ENCODE measurements at regions not wholly inside any gene's neighbourhood (a gene's known extent, or its start where the extent isn't known, plus 50 kb on each side); places are given as distances from the start of the nearest gene placed in this dataset.

DNA sequence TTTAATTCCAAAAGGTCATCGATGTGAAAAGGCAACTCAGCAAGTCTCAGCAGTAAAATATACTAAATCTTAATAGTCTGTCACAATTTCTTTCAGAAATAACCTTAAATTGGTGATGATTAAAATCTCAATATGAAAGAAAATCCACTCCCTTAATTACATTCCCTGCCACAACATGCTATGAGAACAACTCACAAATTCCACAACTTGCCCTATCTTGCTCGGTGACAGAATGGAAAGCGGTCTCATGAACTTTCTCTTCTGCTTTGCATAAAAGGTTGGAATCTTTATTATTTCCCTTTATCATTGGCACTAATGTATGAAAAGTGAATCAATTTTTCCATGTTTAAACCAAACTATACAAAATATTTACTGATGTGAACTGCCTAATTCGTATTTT, 380.8 kb downstream of the TMA16 start:
- no peak for DNase-seq (ENCODE audit: low read depth)

DNA sequence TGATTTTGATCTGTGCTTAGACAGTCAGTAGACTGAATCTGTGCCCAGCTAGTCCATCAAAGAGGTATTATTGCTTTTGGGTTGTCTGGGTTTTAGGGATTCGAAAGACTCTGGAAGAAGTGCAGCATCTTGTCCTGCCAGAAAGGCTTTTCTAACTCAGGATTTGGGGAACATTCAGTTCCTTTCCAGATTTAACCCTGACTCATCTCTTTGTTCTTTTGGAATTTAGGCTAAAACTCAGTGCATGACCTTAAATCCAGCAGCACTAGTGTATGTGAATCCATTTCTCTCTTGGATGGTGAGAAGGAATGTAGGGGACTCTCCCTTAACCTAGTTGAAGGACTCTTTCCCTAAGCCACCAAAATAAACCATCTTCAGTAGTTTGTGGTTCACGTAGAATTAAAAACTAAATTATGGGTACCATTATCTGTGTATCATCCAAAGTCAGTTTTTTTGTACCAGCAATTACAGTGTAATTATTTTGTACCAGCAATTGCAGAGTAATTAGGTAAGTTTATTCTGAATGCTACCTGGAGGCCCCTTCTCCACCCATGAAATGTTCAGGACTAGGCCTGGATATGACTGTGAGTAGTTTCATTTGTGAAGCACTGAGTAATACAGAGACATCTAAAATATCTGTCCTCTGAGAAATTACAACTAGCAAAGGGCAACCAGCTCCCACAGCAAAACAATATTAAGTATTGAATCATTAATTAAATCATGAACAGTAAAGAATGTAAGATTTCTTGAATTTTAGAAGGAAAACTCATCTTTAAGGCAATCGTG, 384.0 kb downstream of the TMA16 start:
- DNase-seq (ENCODE audit: low read depth), result no peak

DNA sequence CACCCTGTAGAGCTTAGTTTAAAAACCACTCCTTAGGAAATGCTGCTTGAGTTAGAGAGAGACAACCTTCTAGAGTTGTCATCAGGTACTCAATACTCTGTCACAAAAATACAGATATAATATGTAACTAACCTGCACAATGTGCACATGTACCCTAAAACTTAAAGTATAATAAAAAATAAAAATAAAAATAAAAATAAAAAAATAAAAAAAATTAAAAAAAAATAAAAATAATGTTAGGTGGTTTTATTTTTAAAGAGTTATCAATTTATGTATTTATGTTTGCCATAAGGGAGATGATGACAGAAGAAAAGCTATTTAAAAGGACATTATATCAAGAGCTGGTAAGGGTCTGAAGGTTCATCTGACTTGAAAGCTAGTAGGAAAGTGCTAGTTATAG, 397.9 kb downstream of the TMA16 start:
- no peak for DNase-seq (ENCODE audit: low read depth)

GRCh38 chr4:163895378-163896005, 401.0 kb downstream of the TMA16 start:
- DNase-seq (ENCODE audit: low read depth), result no peak

GRCh38 chr4:163901319-163901718, 406.8 kb downstream of the TMA16 start:
- no peak for DNase-seq (ENCODE audit: low read depth)

DNA sequence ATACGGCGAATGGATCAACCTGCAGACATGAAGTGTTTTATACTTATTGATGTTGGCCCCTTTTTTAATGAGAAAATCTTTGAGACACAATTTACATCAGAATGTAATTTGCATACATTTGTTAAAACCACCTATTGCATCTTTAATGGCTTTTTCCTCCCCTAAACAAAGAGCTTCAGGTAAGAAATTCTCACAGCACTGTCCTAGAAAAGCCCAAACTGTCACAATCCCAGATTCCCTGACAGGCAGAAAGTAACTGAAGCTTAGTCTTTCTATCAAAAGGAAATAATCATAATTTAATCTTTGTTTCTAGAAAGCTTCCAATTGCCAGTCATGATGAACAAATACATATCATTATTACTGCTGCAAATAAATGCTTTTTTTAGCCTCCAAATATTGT, 407.9 kb downstream of the TMA16 start:
- DNase-seq (ENCODE audit: low read depth), result no peak

DNA sequence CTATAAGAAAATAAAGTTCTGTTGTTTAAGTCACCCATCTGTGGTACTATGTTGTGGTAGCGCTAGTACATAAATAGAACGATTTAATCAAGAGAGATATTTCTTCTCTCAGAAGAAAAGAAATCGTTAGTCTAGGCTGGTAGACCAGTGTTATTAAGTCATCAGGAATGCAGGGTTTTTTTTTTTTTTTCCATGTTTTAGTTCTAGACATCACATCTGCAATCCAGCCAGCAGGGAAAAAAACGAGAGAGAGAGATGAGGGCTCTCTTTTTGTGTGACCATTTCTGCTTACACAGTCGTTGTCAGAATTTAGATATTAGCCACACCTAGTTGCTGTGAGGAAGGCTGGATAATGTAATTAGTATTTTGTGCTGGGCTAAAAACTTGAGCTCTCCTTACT, 417.4 kb downstream of the TMA16 start:
- peak; percentile 10 for DNase-seq (ENCODE audit: low read depth)

- no peak for DNase-seq (ENCODE audit: low read depth)
These were observed 419.1 kb downstream of the TMA16 start for GRCh38 chr4:163913571-163913970.

GRCh38 chr4:163915896-163916295, 421.4 kb downstream of the TMA16 start:
- DNase-seq (ENCODE audit: low read depth), result no peak

GRCh38 chr4:163920426-163920825, 425.9 kb downstream of the TMA16 start:
- no peak for DNase-seq (ENCODE audit: low read depth)

GRCh38 chr4:163922302-163922701, 427.8 kb downstream of the TMA16 start:
- DNase-seq (ENCODE audit: low read depth), result peak; percentile 4

DNA sequence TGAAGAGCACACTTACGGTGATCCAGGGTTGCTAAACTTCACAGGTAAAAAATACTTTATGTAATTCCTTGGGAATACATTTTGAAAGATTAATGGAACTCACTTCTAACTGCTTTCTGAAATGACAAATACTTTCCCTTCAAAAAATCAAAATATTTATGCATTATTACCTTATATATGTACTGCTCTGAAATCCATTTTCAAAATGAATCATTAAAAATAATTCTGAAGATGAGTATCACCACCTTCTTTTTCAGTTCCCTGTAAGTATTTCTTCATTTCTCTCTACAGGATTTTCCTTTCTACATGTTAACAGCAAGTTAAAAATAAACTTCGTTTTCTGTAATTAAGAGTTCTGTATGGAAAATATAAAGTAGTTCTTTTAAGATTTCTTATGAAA, 428.6 kb downstream of the TMA16 start:
- DNase-seq (ENCODE audit: low read depth), result no peak

GRCh38 chr4:163930086-163930485, 435.6 kb downstream of the TMA16 start:
- DNase-seq (ENCODE audit: low read depth), result no peak

DNA sequence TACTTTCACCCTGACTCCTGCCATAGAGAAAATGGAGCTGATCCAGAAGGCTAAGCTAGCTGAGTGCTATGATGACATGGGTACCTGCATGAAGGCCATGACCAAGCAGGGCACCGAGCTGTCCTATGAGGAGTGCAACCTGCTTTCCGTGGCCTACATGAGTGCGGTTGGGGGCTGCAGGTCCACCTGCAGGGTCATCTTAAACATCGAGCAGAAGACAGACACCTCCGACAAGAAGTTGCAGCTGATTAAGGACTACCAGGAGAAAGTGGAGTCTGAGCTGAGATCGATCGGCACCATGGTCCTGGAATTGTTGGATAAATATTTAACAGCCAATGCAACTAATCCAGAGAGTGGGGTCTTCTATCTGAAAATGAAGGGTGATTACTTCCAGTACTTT, 438.0 kb downstream of the TMA16 start:
- no peak for DNase-seq (ENCODE audit: low read depth)

GRCh38 chr4:163939597-163939996, 445.1 kb downstream of the TMA16 start:
- DNase-seq (ENCODE audit: low read depth), result no peak

GRCh38 chr4:163941221-163941905, 446.9 kb downstream of the TMA16 start:
- DNase-seq (ENCODE audit: low read depth), result peak; percentile 23

- DNase-seq (ENCODE audit: low read depth), result no peak
These were observed 454.5 kb downstream of the TMA16 start for GRCh38 chr4:163948920-163949455.

- no peak for DNase-seq (ENCODE audit: low read depth)
These were observed 455.6 kb downstream of the TMA16 start for GRCh38 chr4:163949976-163950601.

DNA sequence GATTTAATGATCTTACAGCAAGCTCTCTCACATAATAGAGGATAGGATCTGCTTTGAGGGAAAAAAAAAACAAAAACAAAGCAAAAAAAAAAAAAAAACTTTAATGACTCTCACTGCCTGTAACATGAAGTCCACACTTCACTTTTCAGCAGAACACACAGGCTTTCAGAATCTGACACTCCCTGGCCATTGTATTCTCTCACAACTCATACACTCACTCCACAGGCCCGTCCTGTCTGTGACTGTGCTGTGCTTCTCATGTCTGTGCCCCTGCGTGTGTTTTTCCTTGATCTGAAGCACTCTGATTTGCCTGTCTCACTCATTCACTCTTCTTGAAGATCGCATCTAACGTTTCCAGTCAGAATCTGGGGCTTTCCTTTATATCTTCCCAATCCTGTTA, 460.8 kb downstream of the TMA16 start:
- DNase-seq (ENCODE audit: low read depth), result no peak

GRCh38 chr4:163958751-163959150, 464.3 kb downstream of the TMA16 start:
- DNase-seq (ENCODE audit: low read depth), result no peak

DNA sequence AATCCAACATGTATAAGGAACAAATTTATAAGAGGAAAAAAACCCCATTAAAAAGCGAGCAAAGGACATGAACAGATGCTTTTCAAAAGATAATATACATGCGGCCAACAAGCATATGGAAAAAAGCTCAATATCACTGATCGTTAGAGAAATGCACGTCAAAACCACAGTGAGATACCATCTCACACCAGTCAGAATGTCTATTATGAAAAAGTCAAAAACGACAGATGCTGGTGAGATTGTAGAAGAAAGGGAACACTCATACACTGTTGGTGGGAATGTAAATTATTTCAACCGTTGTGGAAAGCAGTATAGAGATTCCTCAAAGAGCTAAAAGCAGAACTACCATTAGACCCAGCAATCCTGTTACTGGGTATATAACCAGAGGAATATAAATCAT, 465.4 kb downstream of the TMA16 start:
- DNase-seq (ENCODE audit: low read depth), result no peak

DNA sequence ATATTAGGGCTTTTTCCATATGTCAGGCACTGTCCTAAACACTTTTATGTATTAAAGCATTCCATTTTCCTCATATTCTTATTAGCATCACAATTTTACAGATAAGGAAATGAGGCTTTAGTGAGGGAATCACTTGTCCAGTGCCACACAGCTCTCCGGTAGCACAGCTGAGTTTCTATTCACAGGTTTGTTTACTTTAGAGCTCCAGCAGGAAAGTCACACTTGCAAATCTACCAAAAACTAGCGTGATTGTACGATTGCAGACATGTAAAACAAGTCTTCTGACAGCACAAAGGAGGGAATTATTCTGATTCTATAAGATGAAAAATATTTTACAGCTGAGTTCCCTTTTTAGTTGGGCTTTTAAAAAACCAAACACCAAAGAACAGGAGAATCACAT, 472.1 kb downstream of the TMA16 start:
- DNase-seq (ENCODE audit: low read depth), result no peak

DNA sequence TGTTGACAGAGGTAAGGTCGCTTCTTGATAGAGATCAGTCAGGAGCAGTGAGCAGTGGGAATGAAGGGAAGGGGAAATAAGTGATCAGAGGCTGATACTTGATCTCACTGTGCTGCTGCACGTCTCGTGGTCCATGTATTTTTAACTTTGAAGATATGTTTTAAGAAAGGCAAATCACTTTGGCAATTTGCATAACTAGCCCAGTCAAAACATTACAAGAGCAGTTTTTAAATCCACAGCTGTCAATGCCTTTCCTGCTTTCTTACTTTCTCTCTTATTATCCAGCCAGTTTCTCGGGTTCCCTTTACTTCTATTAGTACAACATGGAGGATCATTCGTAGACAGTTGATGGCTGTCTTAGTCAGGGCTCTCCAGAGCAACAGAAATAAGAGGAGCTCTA, 472.8 kb downstream of the TMA16 start:
- DNase-seq (ENCODE audit: low read depth), result no peak

Data from non-pigmented ciliary epithelial cell (primary cell).